Stimulated activated naive CD8-positive, alpha-beta T cell treated with anti-CD3 and anti-CD28 coated beads, Interleukin-15, Interleukin-2, amounts not matched to agents 100 ng/mL and 50 ng/mL, for 24 hours (primary cell): ENCODE measurements at regions not wholly inside any gene's neighbourhood (a gene's known extent, or its start where the extent isn't known, plus 50 kb on each side); places are given as distances from the start of the nearest gene placed in this dataset.
A peak's percentile ranks its signal among the peaks of the same experiment; 100 is the strongest.
"Not testable (repeated sequence)": the region's sequence is repeated elsewhere in the genome, so short reads cannot be mapped to it uniquely, and the experiment has no call there.

Source experiments
- H3K27ac Mint-ChIP-seq: one replicate; pipeline ENCODE4 v1.8.0; 2021; ENCODE audit warnings: mild to moderate bottlenecking, mixed read lengths
- H3K27me3 Mint-ChIP-seq: one replicate; pipeline ENCODE4 v1.8.0; 2021; ENCODE audit warnings: mixed read lengths
- H3K36me3 Mint-ChIP-seq: one replicate; pipeline ENCODE4 v1.8.0; 2021; ENCODE audit warnings: low read depth, mixed read lengths
- H3K4me1 Mint-ChIP-seq: one replicate; pipeline ENCODE4 v1.8.0; 2021; ENCODE audit warnings: low read depth, mixed read lengths
- H3K4me3 Mint-ChIP-seq: one replicate; pipeline ENCODE4 v1.8.0; 2021; ENCODE audit warnings: mild to moderate bottlenecking, mixed read lengths
- H3K9me3 Mint-ChIP-seq: one replicate; pipeline ENCODE4 v1.8.0; 2021; ENCODE audit warnings: mixed read lengths

GRCh38 chr14:22190411-22191191, 398.4 kb downstream of the DAD1 start:
- Mint-ChIP-seq H3K36me3 (no peaks in the 10 kb centered on the region), H3K4me3 (no peak overlapping the region), H3K27ac (no peak overlapping the region), H3K9me3 (no peaks in the 10 kb centered on the region), H3K27me3 (no peaks in the 10 kb centered on the region), H3K4me1 (no peaks in the 10 kb centered on the region)

GRCh38 chr14:22189881-22190280, 399.1 kb downstream of the DAD1 start:
- H3K36me3 Mint-ChIP-seq, result no peaks in the 10 kb centered on the region
- no peaks in the 10 kb centered on the region for H3K9me3 Mint-ChIP-seq
- no peaks in the 10 kb centered on the region for H3K4me1 Mint-ChIP-seq
- no peak overlapping the region for H3K27ac Mint-ChIP-seq
- no peaks in the 10 kb centered on the region for H3K27me3 Mint-ChIP-seq
- H3K4me3 Mint-ChIP-seq, result no peak overlapping the region

- H3K27ac Mint-ChIP-seq, result no peak overlapping the region
- no peaks in the 10 kb centered on the region for H3K27me3 Mint-ChIP-seq
- no peaks in the 10 kb centered on the region for H3K36me3 Mint-ChIP-seq
- H3K4me3 Mint-ChIP-seq, result no peak overlapping the region
- no peaks in the 10 kb centered on the region for H3K4me1 Mint-ChIP-seq
- no peaks in the 10 kb centered on the region for H3K9me3 Mint-ChIP-seq
These were observed 400.7 kb downstream of the DAD1 start for GRCh38 chr14:22188318-22188717.

- H3K4me3 Mint-ChIP-seq, result no peak overlapping the region
These were observed 403.2 kb downstream of the DAD1 start for GRCh38 chr14:22185789-22186188.

GRCh38 chr14:22185191-22185590, 403.8 kb downstream of the DAD1 start:
- Mint-ChIP-seq H3K4me1 (no peaks in the 10 kb centered on the region), H3K27me3 (no peaks in the 10 kb centered on the region), H3K9me3 (no peaks in the 10 kb centered on the region), H3K27ac (no peak overlapping the region), H3K36me3 (no peaks in the 10 kb centered on the region), H3K4me3 (no peak overlapping the region)

More at GRCh38 chr14:22185789-22186188, 403.2 kb downstream of the DAD1 start:
- H3K27ac Mint-ChIP-seq, result no peak overlapping the region
- no peaks in the 10 kb centered on the region for H3K27me3 Mint-ChIP-seq
- no peaks in the 10 kb centered on the region for H3K36me3 Mint-ChIP-seq
- no peaks in the 10 kb centered on the region for H3K9me3 Mint-ChIP-seq
- H3K4me1 Mint-ChIP-seq, result no peaks in the 10 kb centered on the region

- Mint-ChIP-seq H3K4me3 (no peak overlapping the region), H3K36me3 (no peaks in the 10 kb centered on the region), H3K27me3 (no peaks in the 10 kb centered on the region), H3K27ac (no peak overlapping the region), H3K4me1 (no peaks in the 10 kb centered on the region), H3K9me3 (no peaks in the 10 kb centered on the region)
These were observed 404.2 kb downstream of the DAD1 start for GRCh38 chr14:22184830-22185168.

- Mint-ChIP-seq H3K27ac (no peak overlapping the region), H3K4me1 (no peaks in the 10 kb centered on the region), H3K27me3 (no peaks in the 10 kb centered on the region), H3K36me3 (no peaks in the 10 kb centered on the region), H3K4me3 (no peak overlapping the region), H3K9me3 (no peaks in the 10 kb centered on the region)
These were observed 404.7 kb downstream of the DAD1 start for GRCh38 chr14:22184157-22184829.

GRCh38 chr14:22180045-22180444, 409.0 kb downstream of the DAD1 start:
- H3K27me3 Mint-ChIP-seq, result no peaks in the 10 kb centered on the region
- H3K4me1 Mint-ChIP-seq, result peaks cover 11% of the 10 kb centered on the region
- H3K36me3 Mint-ChIP-seq, result no peaks in the 10 kb centered on the region
- H3K4me3 Mint-ChIP-seq, result no peak overlapping the region
- no peaks in the 10 kb centered on the region for H3K9me3 Mint-ChIP-seq
- no peak overlapping the region for H3K27ac Mint-ChIP-seq

GRCh38 chr14:22179190-22179589, 409.8 kb downstream of the DAD1 start:
- peaks cover 11% of the 10 kb centered on the region for H3K4me1 Mint-ChIP-seq
- no peak overlapping the region for H3K4me3 Mint-ChIP-seq
- H3K27ac Mint-ChIP-seq, result no peak overlapping the region
- H3K9me3 Mint-ChIP-seq, result no peaks in the 10 kb centered on the region
- no peaks in the 10 kb centered on the region for H3K36me3 Mint-ChIP-seq
- no peaks in the 10 kb centered on the region for H3K27me3 Mint-ChIP-seq

- Mint-ChIP-seq H3K27ac (peak overlapping the region; percentile 36), H3K4me3 (no peak overlapping the region), H3K9me3 (no peaks in the 10 kb centered on the region), H3K4me1 (peaks cover 11% of the 10 kb centered on the region), H3K27me3 (no peaks in the 10 kb centered on the region), H3K36me3 (no peaks in the 10 kb centered on the region)
These were observed 410.6 kb downstream of the DAD1 start for GRCh38 chr14:22178333-22178839.

GRCh38 chr14:22177870-22178269, 411.2 kb downstream of the DAD1 start:
- Mint-ChIP-seq H3K4me1 (peaks cover 11% of the 10 kb centered on the region), H3K27ac (no peak overlapping the region), H3K27me3 (no peaks in the 10 kb centered on the region), H3K9me3 (no peaks in the 10 kb centered on the region), H3K4me3 (no peak overlapping the region), H3K36me3 (no peaks in the 10 kb centered on the region)

- Mint-ChIP-seq H3K27me3 (no peaks in the 10 kb centered on the region), H3K36me3 (no peaks in the 10 kb centered on the region), H3K4me1 (peaks cover 11% of the 10 kb centered on the region), H3K27ac (peak overlapping the region; percentile 49), H3K9me3 (no peaks in the 10 kb centered on the region), H3K4me3 (no peak overlapping the region)
These were observed 412.1 kb downstream of the DAD1 start for GRCh38 chr14:22176957-22177356.

- H3K4me1 Mint-ChIP-seq, result peaks cover 11% of the 10 kb centered on the region
- H3K4me3 Mint-ChIP-seq, H3K27ac Mint-ChIP-seq, H3K27me3 Mint-ChIP-seq, H3K36me3 Mint-ChIP-seq, H3K9me3 Mint-ChIP-seq: not testable (repeated sequence)
These were observed 413.8 kb downstream of the DAD1 start for GRCh38 chr14:22175278-22175558.

- peaks cover 11% of the 10 kb centered on the region for H3K4me1 Mint-ChIP-seq
- H3K36me3 Mint-ChIP-seq, result no peaks in the 10 kb centered on the region
- no peak overlapping the region for H3K27ac Mint-ChIP-seq
- no peaks in the 10 kb centered on the region for H3K27me3 Mint-ChIP-seq
- H3K9me3 Mint-ChIP-seq, result no peaks in the 10 kb centered on the region
- no peak overlapping the region for H3K4me3 Mint-ChIP-seq
These were observed 414.4 kb downstream of the DAD1 start for GRCh38 chr14:22174412-22175277.
